Hepatocyte (in vitro differentiated cells): ENCODE measurements at regions not wholly inside any gene's neighbourhood (a gene's known extent, or its start where the extent isn't known, plus 50 kb on each side); places are given as distances from the start of the nearest gene placed in this dataset.

Source experiments
- EZH2phosphoT487 ChIP-seq: fragments of 200-600 bp; sonication (generic); IDR thresholded peaks from one replicate; pipeline ENCODE4 v1.6.1; 2018; ENCODE audit warnings: antibody characterized with exemption, mild to moderate bottlenecking, low read depth, moderate library complexity; ENCODE audit not compliant: unreplicated experiment, severe bottlenecking
- TF ChIP-seq, protein P1 (sequence below): fragments of 200-600 bp; sonication (generic); IDR thresholded peaks from 2 replicates; pipeline ENCODE4 v1.5.1; 2016; ENCODE audit warnings: antibody characterized with exemption, mild to moderate bottlenecking; ENCODE audit not compliant: poor library complexity

DNA sequence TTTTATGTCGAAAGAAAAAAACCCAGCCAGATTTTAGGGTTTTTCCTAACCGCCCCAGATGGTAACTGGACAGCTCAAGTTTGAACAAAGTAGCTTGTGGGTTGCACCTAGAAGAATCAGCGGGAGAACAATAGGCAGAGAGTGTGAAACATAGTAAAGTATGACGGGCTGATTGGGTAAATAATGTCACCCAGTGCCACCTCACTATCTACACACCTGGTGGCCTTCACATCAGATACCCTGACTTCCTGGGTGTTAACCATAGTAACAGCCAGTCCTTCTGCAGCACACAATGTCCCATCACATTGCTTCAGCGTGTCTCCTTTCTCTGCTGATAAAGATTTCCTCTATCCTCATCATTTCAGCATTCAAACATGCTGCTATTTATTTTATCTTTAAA lies 159.1 kb upstream of the HS3ST1 start:
- TF ChIP-seq, protein P1, sequence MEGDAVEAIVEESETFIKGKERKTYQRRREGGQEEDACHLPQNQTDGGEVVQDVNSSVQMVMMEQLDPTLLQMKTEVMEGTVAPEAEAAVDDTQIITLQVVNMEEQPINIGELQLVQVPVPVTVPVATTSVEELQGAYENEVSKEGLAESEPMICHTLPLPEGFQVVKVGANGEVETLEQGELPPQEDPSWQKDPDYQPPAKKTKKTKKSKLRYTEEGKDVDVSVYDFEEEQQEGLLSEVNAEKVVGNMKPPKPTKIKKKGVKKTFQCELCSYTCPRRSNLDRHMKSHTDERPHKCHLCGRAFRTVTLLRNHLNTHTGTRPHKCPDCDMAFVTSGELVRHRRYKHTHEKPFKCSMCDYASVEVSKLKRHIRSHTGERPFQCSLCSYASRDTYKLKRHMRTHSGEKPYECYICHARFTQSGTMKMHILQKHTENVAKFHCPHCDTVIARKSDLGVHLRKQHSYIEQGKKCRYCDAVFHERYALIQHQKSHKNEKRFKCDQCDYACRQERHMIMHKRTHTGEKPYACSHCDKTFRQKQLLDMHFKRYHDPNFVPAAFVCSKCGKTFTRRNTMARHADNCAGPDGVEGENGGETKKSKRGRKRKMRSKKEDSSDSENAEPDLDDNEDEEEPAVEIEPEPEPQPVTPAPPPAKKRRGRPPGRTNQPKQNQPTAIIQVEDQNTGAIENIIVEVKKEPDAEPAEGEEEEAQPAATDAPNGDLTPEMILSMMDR = no peak
- no peak for TF ChIP-seq EZH2phosphoT487
